Left ventricle myocardium superior (tissue), 1 donor: ENCODE measurements at regions not wholly inside any gene's neighbourhood (a gene's known extent, or its start where the extent isn't known, plus 50 kb on each side); places are given as distances from the start of the nearest gene placed in this dataset.
"Not testable (repeated sequence)": the region's sequence is repeated elsewhere in the genome, so short reads cannot be mapped to it uniquely, and the experiment has no call there.

Experiments used
- ATAC-seq: fragments of 200-7000 bp; cut with Tn5 transposase; one replicate; pipeline ENCODE4 v1.9.1; 2020; ENCODE audit warnings: mild to moderate bottlenecking, moderate library complexity
- DNase-seq: peaks from one replicate; pipeline ENCODE4 v3.0.0-alpha.2; 2020
- intact Hi-C: fragments of 100-400 bp; cut with micrococcal nuclease; formaldehyde crosslinking; loops from one replicate; pipeline ENCODE4 v1.11.0; 2022
- donor health status: DM: no; HTN: yes; CAD: no; lungs with severe emphysema.

- ATAC-seq (no peak), DNase-seq (no peak)
- intact Hi-C loops = no loop called here
Observed at GRCh38 chr6:140736231-140736630, 1361.8 kb upstream of the CITED2 start.

GRCh38 chr6:140732991-140733390, 1358.5 kb upstream of the CITED2 start:
- intact Hi-C loops = no loop called here
- ATAC-seq = no peak

GRCh38 chr6:140732155-140732554, 1357.7 kb upstream of the CITED2 start:
- intact Hi-C loops = no loop called here
- ATAC-seq = no peak
- DNase-seq = no peak

More at GRCh38 chr6:140732991-140733390, 1358.5 kb upstream of the CITED2 start:
- DNase-seq = no peak

DNA sequence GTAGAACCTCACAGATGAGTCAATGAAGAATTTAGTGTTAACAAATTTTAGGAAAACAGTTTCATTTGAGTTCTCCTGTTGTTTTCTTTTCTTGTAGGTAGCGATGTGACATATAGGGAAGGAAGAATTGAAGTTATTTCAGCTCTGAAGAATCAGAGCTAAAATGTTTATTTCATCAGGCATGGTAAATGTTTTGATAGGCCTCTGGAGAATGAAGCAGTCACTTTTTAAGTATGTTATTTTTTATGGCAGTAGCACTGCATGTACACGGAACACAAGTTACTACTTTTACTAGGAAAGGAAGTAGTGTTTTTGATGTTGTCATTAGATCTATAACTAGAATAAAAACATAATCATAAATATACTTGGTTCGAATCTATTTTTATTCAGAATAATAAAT, 1357.3 kb upstream of the CITED2 start:
- intact Hi-C loops = no loop called here
- no peak for ATAC-seq
- no peak for DNase-seq

DNA sequence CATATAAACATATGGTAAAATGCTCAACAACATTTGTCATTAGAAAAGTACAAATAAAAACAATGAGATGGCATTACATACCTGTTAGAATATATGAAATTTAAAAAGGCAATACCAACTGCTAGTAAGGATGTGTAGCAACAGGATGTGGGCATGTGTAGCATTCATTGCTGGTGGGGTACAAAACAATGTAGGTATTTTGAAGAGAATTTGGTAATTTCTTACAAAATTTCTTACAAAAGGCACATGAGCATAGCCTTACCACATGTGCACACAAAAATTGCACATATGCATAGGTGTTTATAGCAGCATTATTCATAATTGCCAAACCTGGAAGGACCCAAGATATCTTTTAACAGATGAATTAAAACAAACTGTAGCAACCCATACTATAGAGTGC, 1355.1 kb upstream of the CITED2 start:
- intact Hi-C loops = no loop called here
- DNase-seq (no peak), ATAC-seq (no peak)

DNA sequence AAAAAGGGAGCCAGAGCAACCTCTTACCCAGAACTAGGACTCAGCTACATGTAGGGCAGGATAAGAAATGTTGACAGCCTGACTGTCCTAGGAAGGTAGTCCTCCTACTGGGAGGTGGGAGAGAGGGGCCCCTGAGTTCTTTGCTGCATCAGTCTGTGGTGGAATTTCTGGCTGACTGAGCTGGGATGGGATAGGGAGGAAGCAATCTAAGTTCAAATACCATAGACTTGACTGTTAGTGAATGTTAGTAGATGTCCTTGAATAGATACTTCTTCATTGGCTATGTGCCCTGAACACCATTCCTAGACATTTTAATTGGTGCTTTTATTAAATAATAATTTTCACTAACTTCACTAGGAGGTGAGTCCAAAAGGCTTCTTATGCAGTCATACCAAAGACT, 1343.6 kb upstream of the CITED2 start:
- intact Hi-C loops = no loop called here
- no peak for DNase-seq
- no peak for ATAC-seq

DNA sequence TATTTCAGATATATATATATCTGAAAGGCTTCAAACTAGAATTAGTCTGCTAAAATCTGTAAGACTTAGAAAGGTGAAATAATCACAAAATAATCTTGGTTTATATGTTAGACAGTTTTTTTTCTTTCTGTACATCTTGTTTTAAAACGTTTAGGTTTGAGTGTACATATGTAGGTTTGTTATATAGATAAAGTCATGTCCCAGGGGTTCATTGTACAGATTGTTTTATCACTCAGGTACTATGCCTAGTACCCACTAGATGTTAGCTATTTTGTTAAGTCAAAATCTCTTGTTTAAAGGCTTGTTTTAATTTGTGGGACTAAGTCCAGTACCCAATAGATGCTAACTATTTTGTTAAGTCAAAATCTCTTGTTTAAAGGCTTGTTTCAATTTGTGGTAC, 1339.0 kb upstream of the CITED2 start:
- intact Hi-C loops = no loop called here
- ATAC-seq = no peak
- no peak for DNase-seq

DNA sequence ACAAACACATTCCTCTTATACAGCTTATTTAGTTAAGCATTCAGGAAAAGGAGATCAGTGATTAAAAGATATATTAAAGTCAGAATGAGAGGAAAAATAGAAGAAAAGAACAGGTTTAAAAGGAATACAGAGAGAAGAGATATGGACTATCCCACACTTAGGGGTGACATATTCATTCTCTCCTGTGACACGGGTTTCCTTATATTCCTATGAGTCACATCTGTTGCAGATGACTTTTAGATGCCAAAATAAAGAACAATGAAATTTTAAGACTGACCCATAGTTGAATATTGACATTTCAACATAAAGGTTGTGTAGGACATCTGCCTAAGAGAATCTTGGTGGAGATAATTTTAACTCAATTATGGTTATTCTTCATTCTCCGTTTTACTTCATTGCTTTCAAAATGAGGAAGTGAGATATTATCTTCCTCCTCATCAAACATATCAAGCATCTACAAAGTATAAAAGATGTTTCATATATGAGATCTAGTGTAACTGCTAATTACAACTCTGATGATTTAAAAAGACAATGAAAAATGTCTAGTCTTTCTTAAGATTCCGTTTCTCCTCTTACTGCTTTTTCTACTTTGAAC, 1336.7 kb upstream of the CITED2 start:
- no peak for ATAC-seq

DNA sequence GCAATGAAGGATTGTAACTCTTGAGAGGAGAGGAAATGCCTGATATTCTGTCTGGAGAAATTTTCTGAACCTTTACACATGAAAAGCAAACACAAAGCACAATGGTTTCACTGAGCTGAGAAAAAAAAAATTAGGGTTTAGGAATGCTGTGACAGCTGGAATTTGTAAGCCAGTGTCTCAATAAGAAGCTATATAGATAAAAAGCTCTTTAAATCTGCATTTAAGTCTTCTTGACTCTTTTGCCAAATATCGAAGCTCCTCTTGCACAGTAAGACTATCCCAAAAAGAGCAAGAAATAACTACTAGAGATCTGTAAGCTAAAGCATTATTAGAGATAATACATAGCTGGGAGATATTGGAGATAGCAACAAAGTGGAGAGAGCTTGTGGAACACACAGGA, 1334.0 kb upstream of the CITED2 start:
- intact Hi-C loops = no loop called here
- no peak for DNase-seq
- no peak for ATAC-seq

More for the DNA sequence above, 1336.7 kb upstream of the CITED2 start:
- no peak for DNase-seq
- intact Hi-C loops = no loop called here

DNA sequence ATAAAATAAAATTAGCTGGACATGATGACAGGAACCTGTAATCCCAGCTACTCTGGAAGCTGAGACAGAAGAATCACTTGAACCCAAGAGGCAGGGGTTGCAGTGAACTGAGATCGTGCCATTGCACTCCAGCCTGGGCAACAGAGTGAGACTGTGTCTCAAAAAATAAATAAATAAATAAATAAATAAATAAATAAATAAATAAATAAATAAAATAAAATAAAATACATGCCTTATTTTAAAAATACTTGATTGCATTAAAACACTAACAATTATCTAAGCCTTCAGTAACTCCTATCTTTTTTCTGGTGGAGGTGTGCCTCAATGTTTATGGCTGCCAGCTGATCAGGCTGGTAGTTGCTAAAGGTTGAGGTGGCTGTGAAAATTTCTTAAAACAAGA, 1329.6 kb upstream of the CITED2 start:
- ATAC-seq, DNase-seq, intact Hi-C loops: not testable (repeated sequence)

- DNase-seq (no peak), ATAC-seq (no peak)
- intact Hi-C loops = no loop called here
Observed at GRCh38 chr6:140697585-140697984, 1323.1 kb upstream of the CITED2 start.

DNA sequence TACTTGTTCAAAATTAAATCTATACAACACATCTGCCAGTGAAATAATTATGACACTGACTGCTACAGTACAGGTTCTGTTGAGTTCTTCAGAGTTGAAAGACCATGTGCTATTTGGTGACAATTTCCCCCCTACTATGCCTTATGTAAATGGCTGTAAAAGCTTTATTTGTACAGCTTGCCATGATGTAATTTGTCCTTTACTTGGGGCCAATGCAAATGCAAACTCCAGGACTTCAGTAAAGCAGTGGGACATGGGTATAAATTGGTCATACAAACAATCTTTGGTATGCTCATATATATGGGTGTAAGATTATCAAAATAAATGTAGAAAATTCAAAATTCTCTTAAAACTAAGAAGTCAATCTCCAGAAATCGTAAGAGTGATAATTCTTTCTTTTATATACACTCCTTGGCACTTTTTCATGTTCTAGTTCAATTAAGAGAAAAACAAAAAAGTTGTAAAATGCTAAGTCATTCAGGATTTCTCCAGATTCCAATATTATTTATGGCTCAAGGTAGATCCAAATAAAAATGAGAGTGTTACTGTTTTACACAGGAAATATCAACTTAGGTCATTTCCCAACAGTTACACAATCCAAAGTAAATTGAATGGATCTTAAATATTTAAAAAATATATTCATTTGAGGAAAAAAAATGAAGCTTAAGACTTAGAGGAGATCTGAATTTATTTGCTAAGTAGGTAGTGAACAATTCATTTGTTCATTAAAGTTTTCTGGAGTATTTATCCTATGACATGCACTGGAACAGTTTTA, 1310.5 kb upstream of the CITED2 start:
- intact Hi-C loops = no loop called here
- ATAC-seq (no peak), DNase-seq (no peak)

DNA sequence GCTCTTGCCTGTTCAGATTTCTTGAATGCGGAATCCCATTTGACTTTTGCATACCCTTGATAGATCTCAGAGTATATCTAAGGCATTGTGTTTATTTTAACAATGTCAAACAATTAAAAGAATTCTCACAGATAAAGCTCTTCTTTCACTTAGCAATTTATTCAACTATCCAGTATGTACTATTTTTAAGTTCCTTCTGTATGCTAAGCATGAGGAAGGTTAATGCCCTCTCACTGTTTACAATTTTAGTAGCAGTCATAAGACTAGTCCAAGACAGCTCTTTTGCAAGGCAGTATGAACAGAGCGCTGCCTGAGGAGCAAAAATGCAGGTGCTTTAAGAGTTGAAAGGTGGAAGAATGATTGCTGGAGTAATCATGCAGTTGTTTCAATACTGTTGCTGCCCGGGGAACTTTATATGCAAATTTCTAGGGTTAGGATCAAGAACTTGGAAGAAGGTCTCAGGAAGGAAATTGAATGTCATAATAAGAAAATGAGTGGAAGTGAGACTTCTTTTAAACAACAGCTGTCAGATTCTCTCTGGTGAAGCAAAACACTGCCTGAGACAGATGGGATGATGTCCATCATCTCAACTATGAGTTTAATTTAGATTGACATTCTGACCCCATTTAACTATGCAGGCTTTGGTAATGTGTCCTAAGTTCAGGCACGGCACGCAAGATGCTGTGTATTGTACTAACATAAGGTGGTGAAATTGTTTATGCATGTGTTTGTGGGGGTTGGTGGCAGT, 1303.5 kb upstream of the CITED2 start:
- ATAC-seq = no peak
- DNase-seq = no peak
- intact Hi-C loops = no loop called here

DNA sequence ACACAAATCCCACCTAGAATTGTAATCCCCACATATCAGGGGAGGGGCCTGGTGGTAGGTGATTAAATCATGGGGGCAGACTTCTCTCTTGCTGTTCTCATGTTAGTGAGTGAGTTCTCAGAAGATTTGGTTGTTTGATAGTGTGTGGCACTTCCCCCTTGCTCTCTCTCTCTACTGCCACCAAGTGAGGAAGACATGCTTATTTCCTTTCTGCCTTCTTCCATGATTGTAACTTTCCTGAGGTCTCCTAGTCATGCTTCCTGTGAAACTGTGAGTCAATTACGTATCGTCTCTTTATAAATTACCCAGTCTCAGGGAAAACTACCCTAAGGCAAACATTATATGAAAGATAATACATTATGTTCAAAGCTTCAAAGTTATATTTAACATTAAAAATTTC, 1297.5 kb upstream of the CITED2 start:
- intact Hi-C loops = no loop called here

DNA sequence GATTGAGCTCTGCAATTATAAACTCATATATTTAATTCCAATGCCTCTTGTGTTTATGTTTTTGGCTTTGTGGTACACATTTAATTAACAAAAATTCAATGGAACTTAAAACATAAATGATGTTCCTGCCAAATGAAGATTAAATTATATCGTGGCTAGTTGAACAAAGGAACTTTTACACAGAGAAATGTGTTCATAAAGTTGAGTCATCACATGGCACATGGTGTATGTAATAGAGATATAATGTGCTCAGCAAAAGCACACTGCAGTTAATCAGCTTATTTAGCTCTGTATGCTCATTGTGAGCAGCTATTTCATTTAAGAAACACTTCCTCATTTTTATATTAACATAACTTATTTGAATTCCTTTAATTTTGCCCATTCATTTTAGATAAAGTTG, 1295.6 kb upstream of the CITED2 start:
- no peak for DNase-seq
- no peak for ATAC-seq
- intact Hi-C loops = no loop called here

More for the DNA sequence above, 1297.5 kb upstream of the CITED2 start:
- no peak for DNase-seq
- ATAC-seq = no peak

DNA sequence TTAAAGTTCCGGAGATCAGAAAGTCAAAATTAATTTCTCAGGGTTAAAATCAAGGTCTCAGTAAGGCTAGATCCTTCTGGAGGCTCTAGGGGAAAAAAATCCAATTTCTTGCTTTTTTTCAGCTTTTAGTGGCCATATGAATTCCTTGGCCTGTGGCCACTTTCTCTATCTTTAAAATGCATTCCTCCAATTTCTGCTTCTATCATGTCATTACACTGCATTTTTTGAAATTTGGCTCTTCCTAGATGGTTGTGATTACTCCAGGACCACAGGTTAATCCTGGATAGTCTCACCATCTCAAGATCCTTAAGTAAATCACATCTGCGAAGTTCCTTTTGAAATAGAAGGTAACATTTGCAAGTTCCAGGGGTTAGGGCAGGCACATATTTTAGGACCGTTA, 1294.9 kb upstream of the CITED2 start:
- ATAC-seq (no peak), DNase-seq (no peak)
- intact Hi-C loops = no loop called here

GRCh38 chr6:140663772-140664171, 1289.3 kb upstream of the CITED2 start:
- DNase-seq (no peak), ATAC-seq (no peak)
- intact Hi-C loops = no loop called here

DNA sequence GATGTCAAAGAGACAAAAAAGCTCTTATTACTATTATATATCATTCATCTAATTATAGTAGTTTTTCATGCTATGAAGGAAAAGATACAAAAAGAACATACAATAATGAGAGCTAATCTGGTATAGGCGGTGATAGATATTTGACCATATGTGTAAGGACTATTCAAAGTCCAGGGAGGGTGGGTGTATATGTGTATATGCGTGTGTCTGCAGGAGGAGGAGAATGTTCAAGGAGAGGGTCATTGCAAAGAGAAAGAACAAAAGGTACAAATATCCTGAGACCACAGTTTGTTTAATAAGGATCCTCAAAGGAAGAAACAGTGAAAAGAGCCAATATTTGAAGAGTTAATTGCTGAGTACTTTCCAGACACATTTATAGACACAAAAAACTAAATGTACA, 1288.6 kb upstream of the CITED2 start:
- intact Hi-C loops = no loop called here
- ATAC-seq (no peak), DNase-seq (no peak)

- intact Hi-C loops = no loop called here
- DNase-seq (no peak), ATAC-seq (no peak)
Observed at GRCh38 chr6:140661691-140662090, 1287.2 kb upstream of the CITED2 start.

GRCh38 chr6:140660295-140660694, 1285.8 kb upstream of the CITED2 start:
- intact Hi-C loops = no loop called here
- ATAC-seq (no peak), DNase-seq (no peak)
